ENCODE measurements at regions not wholly inside any gene's neighbourhood (a gene's known extent, or its start where the extent isn't known, plus 50 kb on each side); places are given as distances from the start of the nearest gene placed in this dataset.

DNA sequence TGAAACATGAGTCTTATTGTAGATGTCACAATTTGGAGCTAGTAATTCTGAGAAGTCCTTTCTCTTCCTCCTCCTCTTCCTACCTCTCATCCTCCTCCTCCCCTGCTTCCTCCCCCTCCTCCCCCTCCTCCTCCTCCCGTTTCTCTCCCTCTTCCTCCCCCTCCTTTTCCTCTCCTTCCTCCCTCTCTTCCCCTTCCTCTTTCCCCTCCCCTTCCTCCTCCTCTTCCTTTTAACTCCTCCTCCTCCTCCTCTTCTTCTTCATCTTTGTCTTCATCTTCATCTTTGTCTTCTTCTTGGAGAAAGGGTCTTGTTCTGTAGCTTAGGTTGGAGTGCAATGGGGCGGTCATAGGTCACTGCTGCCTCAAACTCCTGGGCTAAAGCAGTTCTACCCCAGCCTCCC lies 161.8 kb downstream of the PCDH7 start:
- no peak overlapping the region for H3K4me2 ChIP-seq (ENCODE audit: low read length)
- H4K20me1 ChIP-seq (ENCODE audit: insufficient read depth): no peaks in the 10 kb centered on the region
- H2AFZ ChIP-seq (ENCODE audit: low read depth, low read length, poor library complexity, severe bottlenecking): no peak overlapping the region
- no peak overlapping the region for H3K9ac ChIP-seq (ENCODE audit: low read length)
- POLR2A ChIA-PET: interaction anchor here (0.7 to 1.9 kb wide), 4 partner anchors 12 to 60 kb away, joined by 3 to 7 read pairs (median 4); no protein-coding TSS in a partner anchor
- peaks cover 68% of the 10 kb centered on the region for H3K79me2 ChIP-seq (ENCODE audit: insufficient read depth, low read length)
- peaks cover 56 to 67% of the 10 kb centered on the region in 2 experiments for H3K4me1 ChIP-seq (ENCODE audit: control insufficient read depth in 1 of 2, insufficient read depth in 2 of 2, low read length in 2 of 2)
- peaks cover 0 to 6% of the 10 kb centered on the region in 2 experiments; a peak in 1 of 4 replicates for H3K9me3 ChIP-seq (ENCODE audit: control insufficient read depth in 1 of 2, insufficient read depth in 1 of 2, low read depth in 1 of 2, low read length in 2 of 2)
- no TSS peak for BruUV-seq (replicated peaks)
- H3K4me3 ChIP-seq (replicated peaks in 1 of 2; ENCODE audit: low read depth in 1 of 2, low read length in 2 of 2): no peak overlapping the region
- TF ChIP-seq, protein P1, sequence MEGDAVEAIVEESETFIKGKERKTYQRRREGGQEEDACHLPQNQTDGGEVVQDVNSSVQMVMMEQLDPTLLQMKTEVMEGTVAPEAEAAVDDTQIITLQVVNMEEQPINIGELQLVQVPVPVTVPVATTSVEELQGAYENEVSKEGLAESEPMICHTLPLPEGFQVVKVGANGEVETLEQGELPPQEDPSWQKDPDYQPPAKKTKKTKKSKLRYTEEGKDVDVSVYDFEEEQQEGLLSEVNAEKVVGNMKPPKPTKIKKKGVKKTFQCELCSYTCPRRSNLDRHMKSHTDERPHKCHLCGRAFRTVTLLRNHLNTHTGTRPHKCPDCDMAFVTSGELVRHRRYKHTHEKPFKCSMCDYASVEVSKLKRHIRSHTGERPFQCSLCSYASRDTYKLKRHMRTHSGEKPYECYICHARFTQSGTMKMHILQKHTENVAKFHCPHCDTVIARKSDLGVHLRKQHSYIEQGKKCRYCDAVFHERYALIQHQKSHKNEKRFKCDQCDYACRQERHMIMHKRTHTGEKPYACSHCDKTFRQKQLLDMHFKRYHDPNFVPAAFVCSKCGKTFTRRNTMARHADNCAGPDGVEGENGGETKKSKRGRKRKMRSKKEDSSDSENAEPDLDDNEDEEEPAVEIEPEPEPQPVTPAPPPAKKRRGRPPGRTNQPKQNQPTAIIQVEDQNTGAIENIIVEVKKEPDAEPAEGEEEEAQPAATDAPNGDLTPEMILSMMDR (IDR thresholded peaks at IDR 0.05 in 2 of 3, conservative IDR thresholded peaks at IDR 0.05 in 1 of 3; ENCODE audit: borderline replicate concordance in 1 of 3, insufficient read depth in 1 of 3, low read depth in 2 of 3, low read length in 2 of 3): no peak
- TF ChIP-seq, protein P2, sequence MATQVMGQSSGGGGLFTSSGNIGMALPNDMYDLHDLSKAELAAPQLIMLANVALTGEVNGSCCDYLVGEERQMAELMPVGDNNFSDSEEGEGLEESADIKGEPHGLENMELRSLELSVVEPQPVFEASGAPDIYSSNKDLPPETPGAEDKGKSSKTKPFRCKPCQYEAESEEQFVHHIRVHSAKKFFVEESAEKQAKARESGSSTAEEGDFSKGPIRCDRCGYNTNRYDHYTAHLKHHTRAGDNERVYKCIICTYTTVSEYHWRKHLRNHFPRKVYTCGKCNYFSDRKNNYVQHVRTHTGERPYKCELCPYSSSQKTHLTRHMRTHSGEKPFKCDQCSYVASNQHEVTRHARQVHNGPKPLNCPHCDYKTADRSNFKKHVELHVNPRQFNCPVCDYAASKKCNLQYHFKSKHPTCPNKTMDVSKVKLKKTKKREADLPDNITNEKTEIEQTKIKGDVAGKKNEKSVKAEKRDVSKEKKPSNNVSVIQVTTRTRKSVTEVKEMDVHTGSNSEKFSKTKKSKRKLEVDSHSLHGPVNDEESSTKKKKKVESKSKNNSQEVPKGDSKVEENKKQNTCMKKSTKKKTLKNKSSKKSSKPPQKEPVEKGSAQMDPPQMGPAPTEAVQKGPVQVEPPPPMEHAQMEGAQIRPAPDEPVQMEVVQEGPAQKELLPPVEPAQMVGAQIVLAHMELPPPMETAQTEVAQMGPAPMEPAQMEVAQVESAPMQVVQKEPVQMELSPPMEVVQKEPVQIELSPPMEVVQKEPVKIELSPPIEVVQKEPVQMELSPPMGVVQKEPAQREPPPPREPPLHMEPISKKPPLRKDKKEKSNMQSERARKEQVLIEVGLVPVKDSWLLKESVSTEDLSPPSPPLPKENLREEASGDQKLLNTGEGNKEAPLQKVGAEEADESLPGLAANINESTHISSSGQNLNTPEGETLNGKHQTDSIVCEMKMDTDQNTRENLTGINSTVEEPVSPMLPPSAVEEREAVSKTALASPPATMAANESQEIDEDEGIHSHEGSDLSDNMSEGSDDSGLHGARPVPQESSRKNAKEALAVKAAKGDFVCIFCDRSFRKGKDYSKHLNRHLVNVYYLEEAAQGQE (IDR thresholded peaks at IDR 0.05; ENCODE audit: low read depth): no peak
- TF ChIP-seq, protein P3, sequence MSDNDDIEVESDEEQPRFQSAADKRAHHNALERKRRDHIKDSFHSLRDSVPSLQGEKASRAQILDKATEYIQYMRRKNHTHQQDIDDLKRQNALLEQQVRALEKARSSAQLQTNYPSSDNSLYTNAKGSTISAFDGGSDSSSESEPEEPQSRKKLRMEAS (IDR thresholded peaks at IDR 0.05): no peak
- TF ChIP-seq EGR1 (IDR thresholded peaks at IDR 0.05; ENCODE audit: low read depth): no peak
- no peak for TF ChIP-seq POLR2AphosphoS5 (IDR thresholded peaks at IDR 0.05; ENCODE audit: low read depth, low read length)
- TF ChIP-seq EZH2phosphoT487 (IDR thresholded peaks at IDR 0.05; ENCODE audit: borderline replicate concordance): no peak
- TF ChIP-seq ZFX (IDR thresholded peaks at IDR 0.05): no peak
- no peak for TF ChIP-seq CEBPB (IDR thresholded peaks at IDR 0.05; ENCODE audit: low read depth)
- no peak for TF ChIP-seq ZBTB33 (IDR thresholded peaks at IDR 0.05; ENCODE audit: extremely low read depth, insufficient replicate concordance, low read length)
- TF ChIP-seq ELF1 (IDR thresholded peaks at IDR 0.05; ENCODE audit: borderline replicate concordance, low read depth): no peak
- H3K27me3 ChIP-seq (ENCODE audit: insufficient read depth, low read length): no peaks in the 10 kb centered on the region
- RAD21 ChIA-PET (ENCODE audit: low non-redundant PET in 1 of 2, low total read pairs in 2 of 2, uncharacterized antibody in 2 of 2, unreplicated experiment in 2 of 2): no interaction called here
- CTCF ChIA-PET: no interaction called here
- H3K27ac ChIP-seq (ENCODE audit: low read depth, low read length): no peak overlapping the region; the same call in 1 of the 2 replicates
- intact Hi-C loops (cut with micrococcal nuclease): no loop called here
- peaks cover 0 to 11% of the 10 kb centered on the region in 2 experiments; a peak in 1 of 4 replicates for H3K36me3 ChIP-seq (ENCODE audit: control insufficient read depth in 1 of 2, insufficient read depth in 2 of 2, low read length in 2 of 2)
- DNase-seq (ENCODE audit: low read depth, low spot score): no peak
- no peak for ATAC-seq
- H3K9me2 ChIP-seq (ENCODE audit: insufficient read depth): no peaks in the 10 kb centered on the region

Measured in HCT116 (cell line).